ENCODE measurements at regions not wholly inside any gene's neighbourhood (a gene's known extent, or its start where the extent isn't known, plus 50 kb on each side); places are given as distances from the start of the nearest gene placed in this dataset.

DNA sequence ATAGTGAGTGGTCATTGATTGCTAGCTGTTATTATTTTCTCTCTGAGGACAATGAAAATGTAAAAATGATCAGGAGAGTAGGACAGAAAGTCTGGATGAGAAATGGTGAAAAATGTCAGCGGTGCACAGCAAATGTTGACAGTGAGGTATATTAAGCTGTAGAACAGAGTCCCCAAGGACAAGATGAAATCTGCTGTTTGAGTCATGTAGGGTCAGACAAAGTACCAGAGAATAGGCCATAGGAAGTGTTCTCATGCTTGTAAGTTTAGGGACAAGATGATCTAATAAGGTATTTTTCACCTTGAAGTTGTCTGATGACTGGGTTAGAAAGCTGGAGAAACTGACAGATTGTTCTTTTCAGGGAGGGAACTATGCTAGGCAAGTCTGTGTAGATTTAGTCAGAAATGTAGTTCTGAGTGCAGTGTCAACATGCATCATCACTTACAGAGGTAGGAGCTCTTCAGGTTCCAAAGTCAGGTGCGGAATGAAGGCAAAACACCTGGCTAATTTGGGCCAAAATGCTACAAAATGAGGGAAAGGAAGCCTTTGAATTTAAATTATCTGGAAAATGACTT lies 369.3 kb downstream of the DLEU7 start:
- TF ChIP-seq POLR2A (IDR thresholded peaks at IDR 0.05), result no peak
- TF ChIP-seq, protein P1, sequence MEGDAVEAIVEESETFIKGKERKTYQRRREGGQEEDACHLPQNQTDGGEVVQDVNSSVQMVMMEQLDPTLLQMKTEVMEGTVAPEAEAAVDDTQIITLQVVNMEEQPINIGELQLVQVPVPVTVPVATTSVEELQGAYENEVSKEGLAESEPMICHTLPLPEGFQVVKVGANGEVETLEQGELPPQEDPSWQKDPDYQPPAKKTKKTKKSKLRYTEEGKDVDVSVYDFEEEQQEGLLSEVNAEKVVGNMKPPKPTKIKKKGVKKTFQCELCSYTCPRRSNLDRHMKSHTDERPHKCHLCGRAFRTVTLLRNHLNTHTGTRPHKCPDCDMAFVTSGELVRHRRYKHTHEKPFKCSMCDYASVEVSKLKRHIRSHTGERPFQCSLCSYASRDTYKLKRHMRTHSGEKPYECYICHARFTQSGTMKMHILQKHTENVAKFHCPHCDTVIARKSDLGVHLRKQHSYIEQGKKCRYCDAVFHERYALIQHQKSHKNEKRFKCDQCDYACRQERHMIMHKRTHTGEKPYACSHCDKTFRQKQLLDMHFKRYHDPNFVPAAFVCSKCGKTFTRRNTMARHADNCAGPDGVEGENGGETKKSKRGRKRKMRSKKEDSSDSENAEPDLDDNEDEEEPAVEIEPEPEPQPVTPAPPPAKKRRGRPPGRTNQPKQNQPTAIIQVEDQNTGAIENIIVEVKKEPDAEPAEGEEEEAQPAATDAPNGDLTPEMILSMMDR (IDR thresholded peaks at IDR 0.05), result no peak

Data from lower leg skin (tissue), 3 donors.